Panc1 (cell line): ENCODE measurements at regions not wholly inside any gene's neighbourhood (a gene's known extent, or its start where the extent isn't known, plus 50 kb on each side); places are given as distances from the start of the nearest gene placed in this dataset.

Experiments
- ATAC-seq: fragments of 200-7000 bp; cut with Tn5 transposase; 2 replicates; pipeline ENCODE4 v1.9.1; 2020; ENCODE audit warnings: mild to moderate bottlenecking, moderate library complexity
- BruUV-seq: library from RNA; stranded (reverse); fragments of 400-500 nt; replicated peaks from 2 replicates; lab custom pipeline; 2021; lab: Mats Ljungman, UMichigan
- CTCF ChIA-PET: fragments of 300-600 bp; sonication (Branson Sonifier 250); formaldehyde crosslinking; loops from one replicate; lab custom pipeline; 2022; ENCODE audit warnings: antibody characterized with exemption; lab: Charles Lee
- POLR2A ChIA-PET: fragments of 300-600 bp; sonication (Branson Sonifier 250); formaldehyde crosslinking; loops from one replicate; lab custom pipeline; 2022; ENCODE audit warnings: antibody characterized with exemption; lab: Charles Lee
- DNase-seq: peaks from one replicate; pipeline ENCODE4 v3.0.0-alpha.2; 2010; ENCODE audit warnings: low read depth, low spot score
- H3K27ac ChIP-seq: 2 replicates; pipeline ENCODE4 v1.5.1; 2011; ENCODE audit warnings: mild to moderate bottlenecking, low read length, inconsistent platforms
- H3K27me3 ChIP-seq: fragments of 200-500 bp; sonication (Bioruptor generic); 2 replicates; pipeline ENCODE4 v1.6.0; 2014; ENCODE audit warnings: low read length, inconsistent platforms; ENCODE audit not compliant: control insufficient read depth, insufficient read depth
- H3K36me3 ChIP-seq: fragments of 200-500 bp; sonication (Bioruptor generic); 2 replicates; pipeline ENCODE4 v1.5.1; 2014; ENCODE audit warnings: inconsistent platforms, mild to moderate bottlenecking, low read length, moderate library complexity; ENCODE audit not compliant: control insufficient read depth, insufficient read depth
- H3K4me1 ChIP-seq: 2 replicates; pipeline ENCODE4 v1.5.1; 2011; ENCODE audit warnings: inconsistent platforms, mild to moderate bottlenecking, low read length, moderate library complexity; ENCODE audit not compliant: control insufficient read depth, insufficient read depth
- H3K4me3 ChIP-seq, 2 experiments: 2 replicates each; pipeline ENCODE4 v1.5.1; 2011 to 2012; ENCODE audit warnings: low read depth in 2 of 2, low read length in 2 of 2, mild to moderate bottlenecking in 2 of 2, inconsistent platforms in 1 of 2, moderate library complexity in 1 of 2
- H3K9me3 ChIP-seq: fragments of 200-500 bp; sonication (Bioruptor generic); 2 replicates; pipeline ENCODE4 v1.5.1; 2014; ENCODE audit warnings: low read depth, mild to moderate bottlenecking, inconsistent platforms, low read length, moderate library complexity; ENCODE audit not compliant: control insufficient read depth, insufficient read depth
- SIN3A ChIP-seq: IDR thresholded peaks from 2 replicates; pipeline ENCODE4 v1.6.1; 2012; ENCODE audit warnings: low read depth, mild to moderate bottlenecking, low read length, moderate library complexity, borderline replicate concordance; ENCODE audit not compliant: insufficient read depth
- TCF7L2 ChIP-seq: IDR thresholded peaks from 2 replicates; pipeline ENCODE4 v1.6.1; 2011; ENCODE audit warnings: mild to moderate bottlenecking, low read depth, low read length, inconsistent platforms
- in situ Hi-C: cut with HindIII; loops from 2 replicates; pipeline ENCODE4 v1.10.0; 2016; ENCODE audit warnings: low sequenced_read_pairs, low pct_unique_long_range_greater_than_20kb
- intact Hi-C: fragments of 100-400 bp; cut with micrococcal nuclease; formaldehyde crosslinking; loops from one replicate; pipeline ENCODE4 v1.10.0; 2022; ENCODE audit not compliant: unreplicated experiment
- TF ChIP-seq, protein P1 (sequence below): fragments of 450-650 bp; IDR thresholded peaks from 2 replicates; pipeline ENCODE4 v1.5.1; 2017; ENCODE audit warnings: mild to moderate bottlenecking
- TF ChIP-seq, protein P2 (sequence below), 2 experiments: IDR thresholded peaks; 2 replicates each; pipeline ENCODE4 v1.6.1; 2011 to 2012; ENCODE audit warnings: low read depth in 2 of 2, control low read depth in 1 of 2, low read length in 1 of 2, mild to moderate bottlenecking in 1 of 2, moderate library complexity in 1 of 2; ENCODE audit not compliant: insufficient read depth in 1 of 2

DNA sequence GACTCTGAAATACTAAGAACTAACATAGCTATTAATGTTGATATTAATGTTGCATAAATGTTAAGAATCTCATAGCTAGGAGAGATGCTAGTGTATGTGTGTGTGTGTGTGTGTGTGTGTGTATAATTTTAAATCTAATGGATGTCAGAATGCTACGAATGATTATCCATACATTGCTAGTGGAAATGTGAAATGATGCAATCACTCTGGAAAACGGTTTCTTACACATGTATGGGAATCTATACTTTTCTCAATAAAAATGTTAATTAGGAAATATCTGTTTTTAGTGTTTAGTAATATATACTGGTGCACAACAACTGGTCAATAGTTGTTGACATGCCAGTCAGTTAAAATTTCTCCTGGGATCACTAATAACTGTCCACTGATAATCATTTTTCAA is 908.8 kb upstream of the POU3F3 start:
- no peak for DNase-seq
- Histone ChIP-seq H3K27me3 (no peaks in the 10 kb centered on the region), H3K27ac (no peak overlapping the region), H3K36me3 (no peaks in the 10 kb centered on the region), H3K9me3 (peaks cover 11% of the 10 kb centered on the region), H3K4me3 (no peak overlapping the region), H3K4me1 (no peaks in the 10 kb centered on the region)
- ChIA-PET POLR2A (no interaction called here), CTCF (no interaction called here)
- BruUV-seq = no TSS peak
- in situ Hi-C loops (no loop called here), intact Hi-C loops (no loop called here)
- no peak for ATAC-seq
- TF ChIP-seq SIN3A = no peak
- TF ChIP-seq, protein P1, sequence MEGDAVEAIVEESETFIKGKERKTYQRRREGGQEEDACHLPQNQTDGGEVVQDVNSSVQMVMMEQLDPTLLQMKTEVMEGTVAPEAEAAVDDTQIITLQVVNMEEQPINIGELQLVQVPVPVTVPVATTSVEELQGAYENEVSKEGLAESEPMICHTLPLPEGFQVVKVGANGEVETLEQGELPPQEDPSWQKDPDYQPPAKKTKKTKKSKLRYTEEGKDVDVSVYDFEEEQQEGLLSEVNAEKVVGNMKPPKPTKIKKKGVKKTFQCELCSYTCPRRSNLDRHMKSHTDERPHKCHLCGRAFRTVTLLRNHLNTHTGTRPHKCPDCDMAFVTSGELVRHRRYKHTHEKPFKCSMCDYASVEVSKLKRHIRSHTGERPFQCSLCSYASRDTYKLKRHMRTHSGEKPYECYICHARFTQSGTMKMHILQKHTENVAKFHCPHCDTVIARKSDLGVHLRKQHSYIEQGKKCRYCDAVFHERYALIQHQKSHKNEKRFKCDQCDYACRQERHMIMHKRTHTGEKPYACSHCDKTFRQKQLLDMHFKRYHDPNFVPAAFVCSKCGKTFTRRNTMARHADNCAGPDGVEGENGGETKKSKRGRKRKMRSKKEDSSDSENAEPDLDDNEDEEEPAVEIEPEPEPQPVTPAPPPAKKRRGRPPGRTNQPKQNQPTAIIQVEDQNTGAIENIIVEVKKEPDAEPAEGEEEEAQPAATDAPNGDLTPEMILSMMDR = no peak
- TF ChIP-seq, protein P2, sequence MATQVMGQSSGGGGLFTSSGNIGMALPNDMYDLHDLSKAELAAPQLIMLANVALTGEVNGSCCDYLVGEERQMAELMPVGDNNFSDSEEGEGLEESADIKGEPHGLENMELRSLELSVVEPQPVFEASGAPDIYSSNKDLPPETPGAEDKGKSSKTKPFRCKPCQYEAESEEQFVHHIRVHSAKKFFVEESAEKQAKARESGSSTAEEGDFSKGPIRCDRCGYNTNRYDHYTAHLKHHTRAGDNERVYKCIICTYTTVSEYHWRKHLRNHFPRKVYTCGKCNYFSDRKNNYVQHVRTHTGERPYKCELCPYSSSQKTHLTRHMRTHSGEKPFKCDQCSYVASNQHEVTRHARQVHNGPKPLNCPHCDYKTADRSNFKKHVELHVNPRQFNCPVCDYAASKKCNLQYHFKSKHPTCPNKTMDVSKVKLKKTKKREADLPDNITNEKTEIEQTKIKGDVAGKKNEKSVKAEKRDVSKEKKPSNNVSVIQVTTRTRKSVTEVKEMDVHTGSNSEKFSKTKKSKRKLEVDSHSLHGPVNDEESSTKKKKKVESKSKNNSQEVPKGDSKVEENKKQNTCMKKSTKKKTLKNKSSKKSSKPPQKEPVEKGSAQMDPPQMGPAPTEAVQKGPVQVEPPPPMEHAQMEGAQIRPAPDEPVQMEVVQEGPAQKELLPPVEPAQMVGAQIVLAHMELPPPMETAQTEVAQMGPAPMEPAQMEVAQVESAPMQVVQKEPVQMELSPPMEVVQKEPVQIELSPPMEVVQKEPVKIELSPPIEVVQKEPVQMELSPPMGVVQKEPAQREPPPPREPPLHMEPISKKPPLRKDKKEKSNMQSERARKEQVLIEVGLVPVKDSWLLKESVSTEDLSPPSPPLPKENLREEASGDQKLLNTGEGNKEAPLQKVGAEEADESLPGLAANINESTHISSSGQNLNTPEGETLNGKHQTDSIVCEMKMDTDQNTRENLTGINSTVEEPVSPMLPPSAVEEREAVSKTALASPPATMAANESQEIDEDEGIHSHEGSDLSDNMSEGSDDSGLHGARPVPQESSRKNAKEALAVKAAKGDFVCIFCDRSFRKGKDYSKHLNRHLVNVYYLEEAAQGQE (IDR thresholded peaks at IDR 0.05; ENCODE audit: insufficient read depth in 1 of 2, low read depth in 2 of 2, low read length in 1 of 2) = no peak

DNA sequence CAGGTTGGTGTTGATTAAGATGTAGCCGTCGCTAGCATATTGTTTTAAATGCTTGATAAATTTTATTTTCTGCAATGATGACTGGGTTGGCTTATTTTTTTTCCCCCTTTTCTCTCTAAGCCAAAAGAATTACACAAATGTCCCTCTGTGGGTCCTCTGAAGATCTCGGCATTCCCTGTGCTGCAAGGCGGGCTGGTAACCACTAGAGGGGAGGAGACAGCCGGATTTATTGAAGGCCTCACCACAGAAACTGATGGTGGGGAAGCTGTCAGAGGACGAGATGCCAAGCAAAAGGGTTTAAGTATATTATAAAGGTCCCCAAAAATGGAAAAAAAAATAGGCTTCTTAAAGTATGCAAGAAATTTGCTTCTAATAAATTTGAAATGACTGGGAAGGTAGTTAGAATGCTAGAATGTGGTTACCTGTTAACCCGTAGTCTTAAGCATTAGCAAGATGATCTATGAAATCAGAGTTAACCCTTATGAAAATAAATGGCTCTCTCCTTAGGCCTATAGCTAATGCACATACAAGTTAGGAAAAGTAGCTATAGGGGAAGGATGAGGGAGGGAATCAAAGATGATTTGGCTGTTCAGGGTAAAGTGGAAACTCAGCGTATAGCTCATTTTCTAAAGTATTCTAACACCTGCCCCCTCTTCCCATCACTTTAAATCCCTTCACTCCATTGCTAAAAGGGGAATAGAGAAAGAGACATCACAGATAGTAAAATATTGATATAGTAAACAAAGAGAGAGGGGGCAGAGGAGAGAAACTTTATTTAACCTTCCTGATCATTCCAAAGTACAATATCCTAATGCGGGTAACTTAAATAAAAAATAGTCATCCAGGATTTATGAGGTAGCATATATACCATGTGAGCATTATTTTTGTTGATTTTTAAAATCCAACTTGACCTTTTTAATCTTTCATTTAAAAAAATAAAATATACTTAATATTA is 894.5 kb upstream of the POU3F3 start:
- in situ Hi-C loops = no loop called here
- Histone ChIP-seq H3K27me3 (no peaks in the 10 kb centered on the region), H3K4me1 (no peaks in the 10 kb centered on the region), H3K9me3 (no peaks in the 10 kb centered on the region), H3K4me3 (no peak overlapping the region), H3K36me3 (no peaks in the 10 kb centered on the region), H3K27ac (no peak overlapping the region)
- TF ChIP-seq, protein P1 = peak; percentile 83
- no peak for TF ChIP-seq TCF7L2
- POLR2A ChIA-PET = no interaction called here
- intact Hi-C loops = loop anchor here (2.0 to 10.0 kb wide), 2 partner anchors 455 to 889 kb away; no protein-coding TSS in a partner anchor
- ATAC-seq (peak; percentile 87), DNase-seq (peak; percentile 15)
- CTCF ChIA-PET = interaction anchor here (0.7 kb wide), 1 partner anchor 648 kb away, joined by 3 read pairs; no protein-coding TSS in a partner anchor
- no TSS peak for BruUV-seq
